BLaER1 (cell line): ENCODE measurements at regions not wholly inside any gene's neighbourhood (a gene's known extent, or its start where the extent isn't known, plus 50 kb on each side); places are given as distances from the start of the nearest gene placed in this dataset.
A peak's percentile ranks its signal among the peaks of the same experiment; 100 is the strongest.

ENCODE experiments used
- H3K27ac ChIP-seq: shearing (Covaris generic); formaldehyde crosslinking; 2 replicates; pipeline ENCODE4 v1.8.1; 2022
- H3K27me3 ChIP-seq: shearing (Covaris generic); formaldehyde crosslinking; 2 replicates; pipeline ENCODE4 v1.8.1; 2022
- H3K36me3 ChIP-seq: shearing (Covaris generic); formaldehyde crosslinking; 2 replicates; pipeline ENCODE4 v1.8.1; 2022
- H3K4me1 ChIP-seq: shearing (Covaris generic); formaldehyde crosslinking; 2 replicates; pipeline ENCODE4 v1.8.1; 2022
- H3K4me2 ChIP-seq: shearing (Covaris generic); formaldehyde crosslinking; 2 replicates; pipeline ENCODE4 v1.8.1; 2022
- H3K4me3 ChIP-seq: shearing (Covaris generic); formaldehyde crosslinking; 2 replicates; pipeline ENCODE4 v1.8.1; 2022
- H3K9ac ChIP-seq: shearing (Covaris generic); formaldehyde crosslinking; 2 replicates; pipeline ENCODE4 v1.8.1; 2022
- H3K9me3 ChIP-seq: shearing (Covaris generic); formaldehyde crosslinking; 2 replicates; pipeline ENCODE4 v1.8.1; 2022
- H4K20me1 ChIP-seq: shearing (Covaris generic); formaldehyde crosslinking; 2 replicates; pipeline ENCODE4 v1.8.1; 2022
- Cebpa-rat ChIP-seq: shearing (Covaris generic); IDR thresholded peaks from 2 replicates; pipeline ENCODE4 v1.8.1; 2022

GRCh38 chr6:45717027-45717426 lies 298.6 kb downstream of the CLIC5 start:
- no peak overlapping the region for H3K4me3 ChIP-seq
- no peaks in the 10 kb centered on the region for H3K27me3 ChIP-seq
- peaks cover 29% of the 10 kb centered on the region for H3K4me1 ChIP-seq
- no peak for TF ChIP-seq Cebpa-rat
- no peaks in the 10 kb centered on the region for H3K36me3 ChIP-seq
- H4K20me1 ChIP-seq = no peaks in the 10 kb centered on the region
- H3K4me2 ChIP-seq = peak overlapping the region; percentile 66
- H3K9me3 ChIP-seq = no peaks in the 10 kb centered on the region
- no peak overlapping the region for H3K9ac ChIP-seq
- H3K27ac ChIP-seq = no peak overlapping the region

DNA sequence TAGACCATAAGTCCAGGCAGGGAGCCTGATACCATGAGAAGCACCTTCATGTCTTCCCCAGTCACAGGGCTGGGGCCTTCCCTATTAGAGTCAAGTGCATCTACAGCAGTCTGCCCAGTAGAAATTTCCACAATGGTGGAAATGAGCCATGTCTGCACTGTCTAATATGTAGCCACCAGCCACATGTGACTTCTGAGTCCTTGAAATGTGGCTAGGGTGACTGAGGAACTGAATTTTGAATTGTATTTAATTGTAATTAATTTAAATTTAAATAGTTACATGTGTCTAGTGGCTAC lies 300.2 kb downstream of the CLIC5 start:
- Histone ChIP-seq H3K4me1 (peaks cover 29% of the 10 kb centered on the region), H3K9me3 (no peaks in the 10 kb centered on the region), H3K4me3 (no peak overlapping the region), H3K4me2 (peak overlapping the region; percentile 15; the same call in 1 of the 2 replicates), H3K9ac (no peak overlapping the region), H4K20me1 (no peaks in the 10 kb centered on the region), H3K27me3 (no peaks in the 10 kb centered on the region), H3K36me3 (no peaks in the 10 kb centered on the region), H3K27ac (no peak overlapping the region)
- no peak for TF ChIP-seq Cebpa-rat

GRCh38 chr6:45714741-45715507 lies 300.7 kb downstream of the CLIC5 start:
- no peak for TF ChIP-seq Cebpa-rat
- Histone ChIP-seq H3K9me3 (no peaks in the 10 kb centered on the region), H3K4me2 (peak overlapping the region; percentile 15; the same call in 1 of the 2 replicates), H3K27me3 (no peaks in the 10 kb centered on the region), H3K36me3 (no peaks in the 10 kb centered on the region), H3K9ac (no peak overlapping the region), H3K4me3 (no peak overlapping the region), H3K27ac (no peak overlapping the region), H3K4me1 (peaks cover 29% of the 10 kb centered on the region), H4K20me1 (no peaks in the 10 kb centered on the region)

GRCh38 chr6:45714006-45714730 lies 301.5 kb downstream of the CLIC5 start:
- peak overlapping the region; percentile 10; the same call in 1 of the 2 replicates for H3K4me2 ChIP-seq
- H3K27me3 ChIP-seq = no peaks in the 10 kb centered on the region
- H4K20me1 ChIP-seq = no peaks in the 10 kb centered on the region
- H3K4me1 ChIP-seq = peaks cover 29% of the 10 kb centered on the region
- no peak overlapping the region for H3K27ac ChIP-seq
- H3K36me3 ChIP-seq = no peaks in the 10 kb centered on the region
- no peak overlapping the region for H3K9ac ChIP-seq
- no peak overlapping the region for H3K4me3 ChIP-seq
- H3K9me3 ChIP-seq = no peaks in the 10 kb centered on the region
- TF ChIP-seq Cebpa-rat = no peak
